ENCODE measurements at regions not wholly inside any gene's neighbourhood (a gene's known extent, or its start where the extent isn't known, plus 50 kb on each side); places are given as distances from the start of the nearest gene placed in this dataset.
A peak's percentile ranks its signal among the peaks of the same experiment; 100 is the strongest.

DNA sequence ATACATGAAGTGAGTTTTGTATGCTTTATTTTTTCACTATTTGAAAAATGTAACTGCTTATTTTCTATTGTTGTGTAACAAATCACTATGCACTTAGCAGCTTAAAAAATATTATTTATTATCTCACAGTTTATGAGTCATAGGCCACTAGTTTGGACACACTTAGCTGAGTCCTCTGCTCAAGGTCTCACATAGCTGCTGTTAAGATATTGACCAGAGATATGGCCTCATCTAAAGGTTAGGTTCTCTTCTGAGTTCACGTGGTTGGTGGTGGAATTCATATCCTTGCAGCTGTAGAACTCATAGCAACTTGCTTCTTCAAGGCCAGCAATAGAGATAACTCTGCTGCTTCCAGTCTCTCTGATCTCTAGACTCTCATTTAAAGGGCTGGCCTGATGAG, 534.4 kb downstream of the SPRY1 start:
- H3K4me3 ChIP-seq (replicated peaks in 1 of 4; ENCODE audit: control extremely low read depth in 1 of 4, insufficient read depth in 1 of 4, low read depth in 3 of 4, low read length in 4 of 4) = no peak overlapping the region
- H3K27ac ChIP-seq (ENCODE audit: insufficient read depth, low read length) = no peak overlapping the region
- H3K36me3 ChIP-seq (ENCODE audit: control insufficient read depth, insufficient read depth, low read length) = no peaks in the 10 kb centered on the region
- H3K4me2 ChIP-seq (ENCODE audit: extremely low read depth, insufficient read depth, low read length) = no peak overlapping the region
- TF ChIP-seq CTCF (conservative IDR thresholded peaks at IDR 0.05 in 1 of 2, IDR thresholded peaks at IDR 0.05 in 1 of 2; ENCODE audit: low read depth in 1 of 2, low read length in 2 of 2) = no peak
- no peak for TF ChIP-seq EZH2 (IDR thresholded peaks at IDR 0.05; ENCODE audit: low read length, missing control alignments)
- H3K4me1 ChIP-seq (ENCODE audit: control insufficient read depth, extremely low read depth, insufficient read depth, low read length) = no peaks in the 10 kb centered on the region
- H3K9ac ChIP-seq (ENCODE audit: insufficient read depth, low read length) = no peak overlapping the region
- H3K27me3 ChIP-seq (ENCODE audit: control insufficient read depth, insufficient read depth, low read length) = no peaks in the 10 kb centered on the region
- DNase-seq (ENCODE audit: low read depth in 2 of 2) = peak in 1 of 2 donors; percentile 29
- no peaks in the 10 kb centered on the region for H3K79me2 ChIP-seq (ENCODE audit: control insufficient read depth, insufficient read depth, low read length)
- H3K9me3 ChIP-seq (ENCODE audit: control insufficient read depth, insufficient read depth, low read depth, low read length) = no peaks in the 10 kb centered on the region
- H2AFZ ChIP-seq (ENCODE audit: low read length) = no peak overlapping the region
- H4K20me1 ChIP-seq (ENCODE audit: control insufficient read depth, extremely low read depth, insufficient read depth, low read length) = no peaks in the 10 kb centered on the region

DNA sequence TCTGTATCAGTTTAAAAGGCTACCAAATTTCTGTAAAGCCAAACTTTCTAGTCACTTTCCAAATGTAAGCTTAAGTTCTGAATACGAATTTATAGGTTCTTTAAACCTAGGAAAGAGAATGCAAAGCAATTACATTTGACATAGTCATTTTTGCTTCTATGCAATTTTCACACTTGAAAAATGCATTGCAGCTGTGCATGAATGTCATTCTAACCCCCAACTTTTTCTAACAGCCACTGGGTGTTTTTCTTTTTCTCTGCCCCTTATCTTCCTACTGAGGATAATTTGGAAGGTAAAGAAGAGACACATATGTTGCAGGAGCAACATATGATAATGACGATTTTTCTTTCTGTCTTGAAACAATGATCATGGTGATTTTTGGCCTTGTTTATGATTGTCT, 537.5 kb downstream of the SPRY1 start:
- Histone ChIP-seq H3K4me3 (replicated peaks in 1 of 4; ENCODE audit: control extremely low read depth in 1 of 4, insufficient read depth in 1 of 4, low read depth in 3 of 4, low read length in 4 of 4) (no peak overlapping the region), H3K4me1 (ENCODE audit: control insufficient read depth, extremely low read depth, insufficient read depth, low read length) (no peaks in the 10 kb centered on the region), H3K27me3 (ENCODE audit: control insufficient read depth, insufficient read depth, low read length) (no peaks in the 10 kb centered on the region), H3K9me3 (ENCODE audit: control insufficient read depth, insufficient read depth, low read depth, low read length) (no peaks in the 10 kb centered on the region), H2AFZ (ENCODE audit: low read length) (no peak overlapping the region), H4K20me1 (ENCODE audit: control insufficient read depth, extremely low read depth, insufficient read depth, low read length) (no peaks in the 10 kb centered on the region), H3K9ac (ENCODE audit: insufficient read depth, low read length) (no peak overlapping the region), H3K79me2 (ENCODE audit: control insufficient read depth, insufficient read depth, low read length) (no peaks in the 10 kb centered on the region), H3K36me3 (ENCODE audit: control insufficient read depth, insufficient read depth, low read length) (no peaks in the 10 kb centered on the region), H3K4me2 (ENCODE audit: extremely low read depth, insufficient read depth, low read length) (no peak overlapping the region), H3K27ac (ENCODE audit: insufficient read depth, low read length) (no peak overlapping the region)
- DNase-seq (ENCODE audit: low read depth in 2 of 2) = no peak
- no peak for TF ChIP-seq EZH2 (IDR thresholded peaks at IDR 0.05; ENCODE audit: low read length, missing control alignments)
- no peak for TF ChIP-seq CTCF (conservative IDR thresholded peaks at IDR 0.05 in 1 of 2, IDR thresholded peaks at IDR 0.05 in 1 of 2; ENCODE audit: low read depth in 1 of 2, low read length in 2 of 2)

DNA sequence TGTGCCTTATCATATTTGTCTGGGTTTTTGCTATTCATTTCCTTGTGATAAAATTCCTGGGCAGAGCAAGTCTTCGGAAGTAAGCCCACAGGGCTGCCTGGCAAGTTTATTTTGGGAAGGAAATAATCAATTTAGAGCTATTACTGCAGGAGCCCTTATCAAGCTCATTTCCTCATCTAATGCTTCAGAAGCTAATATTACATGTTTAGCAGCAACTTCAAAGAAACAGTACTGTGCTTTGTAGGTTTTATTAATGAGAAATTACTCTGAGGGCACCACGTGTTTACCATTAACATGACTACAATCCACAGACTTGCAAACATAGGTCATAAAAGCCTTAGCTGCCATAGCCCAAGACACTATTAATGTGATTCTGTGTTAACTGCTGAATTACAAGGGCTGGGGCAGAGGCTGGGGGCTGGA, 540.0 kb downstream of the SPRY1 start:
- no peaks in the 10 kb centered on the region for H3K27me3 ChIP-seq (ENCODE audit: control insufficient read depth, insufficient read depth, low read length)

More for the DNA sequence above, 540.0 kb downstream of the SPRY1 start:
- no peaks in the 10 kb centered on the region for H3K9me3 ChIP-seq (ENCODE audit: control insufficient read depth, insufficient read depth, low read depth, low read length)
- peak in 1 of 2 donors; percentile 19 for DNase-seq (ENCODE audit: low read depth in 2 of 2)
- TF ChIP-seq EZH2 (IDR thresholded peaks at IDR 0.05; ENCODE audit: low read length, missing control alignments) (no peak), CTCF (conservative IDR thresholded peaks at IDR 0.05 in 1 of 2, IDR thresholded peaks at IDR 0.05 in 1 of 2; ENCODE audit: low read depth in 1 of 2, low read length in 2 of 2) (no peak)
- no peaks in the 10 kb centered on the region for H3K36me3 ChIP-seq (ENCODE audit: control insufficient read depth, insufficient read depth, low read length)
- H3K4me3 ChIP-seq (replicated peaks in 1 of 4; ENCODE audit: control extremely low read depth in 1 of 4, insufficient read depth in 1 of 4, low read depth in 3 of 4, low read length in 4 of 4) = no peak overlapping the region
- no peaks in the 10 kb centered on the region for H3K4me1 ChIP-seq (ENCODE audit: control insufficient read depth, extremely low read depth, insufficient read depth, low read length)
- no peaks in the 10 kb centered on the region for H4K20me1 ChIP-seq (ENCODE audit: control insufficient read depth, extremely low read depth, insufficient read depth, low read length)
- H3K4me2 ChIP-seq (ENCODE audit: extremely low read depth, insufficient read depth, low read length) = no peak overlapping the region
- no peak overlapping the region for H3K9ac ChIP-seq (ENCODE audit: insufficient read depth, low read length)
- H3K27ac ChIP-seq (ENCODE audit: insufficient read depth, low read length) = no peak overlapping the region
- H2AFZ ChIP-seq (ENCODE audit: low read length) = peak overlapping the region; percentile 20
- no peaks in the 10 kb centered on the region for H3K79me2 ChIP-seq (ENCODE audit: control insufficient read depth, insufficient read depth, low read length)

Data from fibroblast of lung (primary cell).